ENCODE measurements at regions not wholly inside any gene's neighbourhood (a gene's known extent, or its start where the extent isn't known, plus 50 kb on each side); places are given as distances from the start of the nearest gene placed in this dataset.

GRCh38 chr13:73607489-73608156 is 526.6 kb downstream of the KLF12 start:
- no peaks in the 10 kb centered on the region for H4K20me1 ChIP-seq (ENCODE audit: insufficient read depth, poor library complexity, severe bottlenecking)
- WGBS (ENCODE audit: low lambda C conversion rate, missing lambda C conversion rate), result 74% methylated on average over 6 of the region's 6 CpGs
- no peak overlapping the region for H3K27ac ChIP-seq
- H3K9me3 ChIP-seq (ENCODE audit: low read depth), result no peaks in the 10 kb centered on the region
- H3K4me2 ChIP-seq, result no peak overlapping the region
- no peaks in the 10 kb centered on the region for H3K27me3 ChIP-seq
- H3K4me1 ChIP-seq (ENCODE audit: insufficient read depth), result peaks cover 13% of the 10 kb centered on the region
- H3K79me2 ChIP-seq, result no peaks in the 10 kb centered on the region
- TF ChIP-seq EZH2phosphoT487 (IDR thresholded peaks at IDR 0.05; ENCODE audit: low read depth, severe bottlenecking, unreplicated experiment), result no peak
- no peak for TF ChIP-seq EZH2 (IDR thresholded peaks at IDR 0.05; ENCODE audit: borderline replicate concordance)
- TF ChIP-seq, protein P1, sequence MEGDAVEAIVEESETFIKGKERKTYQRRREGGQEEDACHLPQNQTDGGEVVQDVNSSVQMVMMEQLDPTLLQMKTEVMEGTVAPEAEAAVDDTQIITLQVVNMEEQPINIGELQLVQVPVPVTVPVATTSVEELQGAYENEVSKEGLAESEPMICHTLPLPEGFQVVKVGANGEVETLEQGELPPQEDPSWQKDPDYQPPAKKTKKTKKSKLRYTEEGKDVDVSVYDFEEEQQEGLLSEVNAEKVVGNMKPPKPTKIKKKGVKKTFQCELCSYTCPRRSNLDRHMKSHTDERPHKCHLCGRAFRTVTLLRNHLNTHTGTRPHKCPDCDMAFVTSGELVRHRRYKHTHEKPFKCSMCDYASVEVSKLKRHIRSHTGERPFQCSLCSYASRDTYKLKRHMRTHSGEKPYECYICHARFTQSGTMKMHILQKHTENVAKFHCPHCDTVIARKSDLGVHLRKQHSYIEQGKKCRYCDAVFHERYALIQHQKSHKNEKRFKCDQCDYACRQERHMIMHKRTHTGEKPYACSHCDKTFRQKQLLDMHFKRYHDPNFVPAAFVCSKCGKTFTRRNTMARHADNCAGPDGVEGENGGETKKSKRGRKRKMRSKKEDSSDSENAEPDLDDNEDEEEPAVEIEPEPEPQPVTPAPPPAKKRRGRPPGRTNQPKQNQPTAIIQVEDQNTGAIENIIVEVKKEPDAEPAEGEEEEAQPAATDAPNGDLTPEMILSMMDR (IDR thresholded peaks at IDR 0.05; ENCODE audit: poor library complexity), result no peak
- no peak overlapping the region for H3K4me3 ChIP-seq
- H3K36me3 ChIP-seq (replicated peaks; ENCODE audit: insufficient read depth, low read depth), result no peaks in the 10 kb centered on the region
- no peaks in the 10 kb centered on the region for H3K9me2 ChIP-seq (replicated peaks; ENCODE audit: insufficient read depth)
- H2AFZ ChIP-seq, result no peak overlapping the region
- DNase-seq (ENCODE audit: low spot score), result no peak

- Histone ChIP-seq H3K4me3 (no peak overlapping the region), H3K9me3 (ENCODE audit: low read depth) (no peaks in the 10 kb centered on the region), H4K20me1 (ENCODE audit: insufficient read depth, poor library complexity, severe bottlenecking) (no peaks in the 10 kb centered on the region), H3K9me2 (replicated peaks; ENCODE audit: insufficient read depth) (no peaks in the 10 kb centered on the region), H2AFZ (no peak overlapping the region), H3K27me3 (no peaks in the 10 kb centered on the region), H3K27ac (no peak overlapping the region), H3K36me3 (replicated peaks; ENCODE audit: insufficient read depth, low read depth) (no peaks in the 10 kb centered on the region), H3K4me2 (no peak overlapping the region), H3K79me2 (no peaks in the 10 kb centered on the region), H3K4me1 (ENCODE audit: insufficient read depth) (no peaks in the 10 kb centered on the region)
- TF ChIP-seq, protein P1 (IDR thresholded peaks at IDR 0.05; ENCODE audit: poor library complexity), result no peak
- no peak for TF ChIP-seq EZH2phosphoT487 (IDR thresholded peaks at IDR 0.05; ENCODE audit: low read depth, severe bottlenecking, unreplicated experiment)
- TF ChIP-seq EZH2 (IDR thresholded peaks at IDR 0.05; ENCODE audit: borderline replicate concordance), result no peak
- 93% methylated on average over 1 of the region's 1 CpG for WGBS (ENCODE audit: low lambda C conversion rate, missing lambda C conversion rate)
- DNase-seq (ENCODE audit: low spot score), result no peak
These were observed 530.6 kb downstream of the KLF12 start for GRCh38 chr13:73603646-73604045.

GRCh38 chr13:73602295-73602694 is 531.9 kb downstream of the KLF12 start:
- Histone ChIP-seq H4K20me1 (ENCODE audit: insufficient read depth, poor library complexity, severe bottlenecking) (no peaks in the 10 kb centered on the region), H3K9me3 (ENCODE audit: low read depth) (no peaks in the 10 kb centered on the region), H3K27ac (no peak overlapping the region), H3K27me3 (no peaks in the 10 kb centered on the region), H3K9me2 (replicated peaks; ENCODE audit: insufficient read depth) (no peaks in the 10 kb centered on the region), H2AFZ (peak overlapping the region; percentile 5), H3K4me2 (peak overlapping the region; percentile 9), H3K36me3 (replicated peaks; ENCODE audit: insufficient read depth, low read depth) (no peaks in the 10 kb centered on the region), H3K79me2 (no peaks in the 10 kb centered on the region), H3K4me1 (ENCODE audit: insufficient read depth) (no peaks in the 10 kb centered on the region), H3K4me3 (no peak overlapping the region)
- 71% methylated on average over 5 of the region's 5 CpGs for WGBS (ENCODE audit: low lambda C conversion rate, missing lambda C conversion rate)
- TF ChIP-seq EZH2phosphoT487 (IDR thresholded peaks at IDR 0.05; ENCODE audit: low read depth, severe bottlenecking, unreplicated experiment) (no peak), EZH2 (IDR thresholded peaks at IDR 0.05; ENCODE audit: borderline replicate concordance) (no peak)
- TF ChIP-seq, protein P1 (IDR thresholded peaks at IDR 0.05; ENCODE audit: poor library complexity), result no peak
- DNase-seq (ENCODE audit: low spot score), result peak; percentile 61

Data from hepatocyte (in vitro differentiated cells).